PC-3 (cell line): ENCODE measurements at regions not wholly inside any gene's neighbourhood (a gene's known extent, or its start where the extent isn't known, plus 50 kb on each side); places are given as distances from the start of the nearest gene placed in this dataset.

Experiments
- ATAC-seq: fragments of 200-7000 bp; cut with Tn5 transposase; 2 replicates; pipeline ENCODE4 v1.9.1; 2020; ENCODE audit warnings: mild to moderate bottlenecking, moderate library complexity
- BruUV-seq: library from RNA; stranded (reverse); fragments of 400-500 nt; replicated peaks from 2 replicates; lab custom pipeline; 2021; lab: Mats Ljungman, UMichigan
- CTCF ChIA-PET: fragments of 300-600 bp; sonication (Branson Sonifier 250); formaldehyde crosslinking; loops from one replicate; lab custom pipeline; 2022; ENCODE audit warnings: antibody characterized with exemption; lab: Charles Lee
- POLR2A ChIA-PET: fragments of 300-600 bp; sonication (Branson Sonifier 250); formaldehyde crosslinking; loops from one replicate; lab custom pipeline; 2022; ENCODE audit warnings: antibody characterized with exemption; ENCODE audit not compliant: unreplicated experiment; lab: Charles Lee
- DNase-seq: peaks from one replicate; pipeline ENCODE4 v3.0.0-alpha.2; 2015
- H2AFZ ChIP-seq: fragments of 300-600 bp; sonication (generic); 2 replicates; pipeline ENCODE4 v1.6.0; 2016; ENCODE audit warnings: antibody characterized with exemption, low read length
- H3F3A ChIP-seq: fragments of 300-600 bp; sonication (generic); one replicate; pipeline ENCODE4 v1.6.0; 2017; ENCODE audit warnings: antibody characterized with exemption, low read length, control low read depth, mild to moderate bottlenecking; ENCODE audit not compliant: unreplicated experiment
- H3K27ac ChIP-seq: fragments of 300-600 bp; sonication (generic); 2 replicates; pipeline ENCODE4 v1.5.1; 2016; ENCODE audit warnings: mild to moderate bottlenecking, low read length
- H3K27me3 ChIP-seq: fragments of 300-600 bp; sonication (generic); 2 replicates; pipeline ENCODE4 v1.6.1; 2016; ENCODE audit warnings: low read length, mixed read lengths
- H3K36me3 ChIP-seq: fragments of 300-600 bp; sonication (generic); 2 replicates; pipeline ENCODE4 v1.6.1; 2016; ENCODE audit warnings: low read depth, mixed run types, low read length, mixed read lengths
- H3K4me1 ChIP-seq: fragments of 300-600 bp; sonication (generic); 2 replicates; pipeline ENCODE4 v1.5.1; 2016; ENCODE audit warnings: low read length; ENCODE audit not compliant: insufficient read depth
- H3K4me2 ChIP-seq: fragments of 300-600 bp; sonication (generic); 2 replicates; pipeline ENCODE4 v1.6.0; 2016; ENCODE audit warnings: low read length
- H3K4me3 ChIP-seq: fragments of 300-600 bp; sonication (generic); 2 replicates; pipeline ENCODE4 v1.5.1; 2016; ENCODE audit warnings: mild to moderate bottlenecking, low read length, mixed read lengths
- H3K79me2 ChIP-seq: fragments of 300-600 bp; sonication (generic); 2 replicates; pipeline ENCODE4 v1.6.1; 2017; ENCODE audit warnings: low read length, mixed read lengths
- H3K9ac ChIP-seq: fragments of 300-600 bp; sonication (generic); 2 replicates; pipeline ENCODE4 v1.6.0; 2016; ENCODE audit warnings: mild to moderate bottlenecking, low read length
- H3K9me2 ChIP-seq: fragments of 300-600 bp; sonication (generic); replicated peaks from 2 replicates; pipeline ENCODE4 v1.6.1; 2016; ENCODE audit warnings: mixed run types, low read length, mixed read lengths
- H3K9me3 ChIP-seq: fragments of 300-600 bp; sonication (generic); 2 replicates; pipeline ENCODE4 v1.6.1; 2016; ENCODE audit warnings: low read length, mixed read lengths
- H4K20me1 ChIP-seq: fragments of 300-600 bp; sonication (generic); 2 replicates; pipeline ENCODE4 v1.6.1; 2016; ENCODE audit warnings: low read length, mixed read lengths
- EZH2 ChIP-seq: fragments of 300-600 bp; sonication (generic); IDR thresholded peaks from one replicate; pipeline ENCODE4 v1.6.1; 2017; ENCODE audit warnings: antibody characterized with exemption, mild to moderate bottlenecking, low read length; ENCODE audit not compliant: unreplicated experiment
- EZH2phosphoT487 ChIP-seq: fragments of 300-600 bp; sonication (generic); IDR thresholded peaks from 2 replicates; pipeline ENCODE4 v1.6.1; 2018; ENCODE audit warnings: mild to moderate bottlenecking, antibody characterized with exemption, low read length, borderline replicate concordance
- intact Hi-C: fragments of 100-400 bp; cut with micrococcal nuclease; formaldehyde crosslinking; loops from 2 replicates; pipeline ENCODE4 v1.9.0; 2023
- TF ChIP-seq, protein P1 (sequence below): fragments of 300-600 bp; sonication (generic); conservative IDR thresholded peaks from 2 replicates; pipeline ENCODE4 v1.5.1; 2017; ENCODE audit warnings: antibody characterized with exemption, low read depth, mild to moderate bottlenecking, low read length

DNA sequence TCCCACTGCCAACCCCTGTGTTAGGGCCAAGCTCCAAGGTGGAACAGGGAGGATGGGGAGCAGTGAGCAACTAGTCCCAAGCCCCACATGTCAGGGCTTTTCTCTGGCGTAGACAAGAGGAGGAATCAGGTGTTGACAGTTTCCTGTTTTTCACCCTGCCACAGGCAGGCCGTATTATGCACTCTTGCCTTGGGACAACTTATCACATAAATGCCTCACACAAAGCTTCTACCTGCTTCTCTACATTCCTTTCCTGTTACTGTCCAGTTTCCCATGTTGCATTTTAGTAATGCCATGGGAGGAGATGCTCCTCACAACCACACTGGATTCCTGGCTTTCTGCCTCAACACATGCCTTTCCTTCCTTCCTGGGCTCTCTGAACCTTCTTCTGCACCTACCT, 381.2 kb upstream of the ATP11B start:
- no peaks in the 10 kb centered on the region for H3K9me3 ChIP-seq
- no peaks in the 10 kb centered on the region for H3K36me3 ChIP-seq
- no peaks in the 10 kb centered on the region for H3F3A ChIP-seq
- H3K4me1 ChIP-seq: peaks cover 13% of the 10 kb centered on the region
- peak overlapping the region; percentile 67 for H2AFZ ChIP-seq
- peak; percentile 90 for DNase-seq
- CTCF ChIA-PET: interaction anchor here (0.5 kb wide), 1 partner anchor 174 kb away, joined by 3 read pairs; no protein-coding TSS in a partner anchor
- peak; percentile 89 for ATAC-seq
- H3K4me3 ChIP-seq: no peak overlapping the region
- H3K27me3 ChIP-seq: no peaks in the 10 kb centered on the region
- no peak for TF ChIP-seq EZH2phosphoT487
- no peak for TF ChIP-seq EZH2
- TF ChIP-seq, protein P1, sequence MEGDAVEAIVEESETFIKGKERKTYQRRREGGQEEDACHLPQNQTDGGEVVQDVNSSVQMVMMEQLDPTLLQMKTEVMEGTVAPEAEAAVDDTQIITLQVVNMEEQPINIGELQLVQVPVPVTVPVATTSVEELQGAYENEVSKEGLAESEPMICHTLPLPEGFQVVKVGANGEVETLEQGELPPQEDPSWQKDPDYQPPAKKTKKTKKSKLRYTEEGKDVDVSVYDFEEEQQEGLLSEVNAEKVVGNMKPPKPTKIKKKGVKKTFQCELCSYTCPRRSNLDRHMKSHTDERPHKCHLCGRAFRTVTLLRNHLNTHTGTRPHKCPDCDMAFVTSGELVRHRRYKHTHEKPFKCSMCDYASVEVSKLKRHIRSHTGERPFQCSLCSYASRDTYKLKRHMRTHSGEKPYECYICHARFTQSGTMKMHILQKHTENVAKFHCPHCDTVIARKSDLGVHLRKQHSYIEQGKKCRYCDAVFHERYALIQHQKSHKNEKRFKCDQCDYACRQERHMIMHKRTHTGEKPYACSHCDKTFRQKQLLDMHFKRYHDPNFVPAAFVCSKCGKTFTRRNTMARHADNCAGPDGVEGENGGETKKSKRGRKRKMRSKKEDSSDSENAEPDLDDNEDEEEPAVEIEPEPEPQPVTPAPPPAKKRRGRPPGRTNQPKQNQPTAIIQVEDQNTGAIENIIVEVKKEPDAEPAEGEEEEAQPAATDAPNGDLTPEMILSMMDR: no peak
- BruUV-seq: no TSS peak
- H3K9ac ChIP-seq: no peak overlapping the region
- H4K20me1 ChIP-seq: no peaks in the 10 kb centered on the region
- H3K4me2 ChIP-seq: peak overlapping the region; percentile 40
- H3K27ac ChIP-seq: peak overlapping the region; percentile 22; the same call in 1 of the 2 replicates
- no peaks in the 10 kb centered on the region for H3K79me2 ChIP-seq
- no peaks in the 10 kb centered on the region for H3K9me2 ChIP-seq
- intact Hi-C loops: no loop called here
- POLR2A ChIA-PET: no interaction called here

- Histone ChIP-seq H2AFZ (no peak overlapping the region), H4K20me1 (no peaks in the 10 kb centered on the region), H3K4me2 (no peak overlapping the region), H3K79me2 (no peaks in the 10 kb centered on the region), H3K27me3 (no peaks in the 10 kb centered on the region), H3K4me3 (no peak overlapping the region), H3K36me3 (no peaks in the 10 kb centered on the region), H3K9me3 (no peaks in the 10 kb centered on the region), H3F3A (no peaks in the 10 kb centered on the region), H3K4me1 (peaks cover 13% of the 10 kb centered on the region), H3K27ac (no peak overlapping the region), H3K9ac (no peak overlapping the region), H3K9me2 (no peaks in the 10 kb centered on the region)
- intact Hi-C loops: no loop called here
- DNase-seq: no peak
- CTCF ChIA-PET: no interaction called here
- no peak for ATAC-seq
- POLR2A ChIA-PET: no interaction called here
- BruUV-seq: no TSS peak
- TF ChIP-seq EZH2 (no peak), EZH2phosphoT487 (no peak)
- TF ChIP-seq, protein P1: no peak
These were observed 380.2 kb upstream of the ATP11B start for GRCh38 chr3:182413061-182413460.

GRCh38 chr3:182413682-182414081, 379.6 kb upstream of the ATP11B start:
- H3K4me3 ChIP-seq: no peak overlapping the region
- no peak overlapping the region for H2AFZ ChIP-seq
- no peaks in the 10 kb centered on the region for H3K79me2 ChIP-seq
- intact Hi-C loops: no loop called here
- H3F3A ChIP-seq: no peaks in the 10 kb centered on the region
- ATAC-seq (no peak), DNase-seq (no peak)
- H3K4me1 ChIP-seq: peaks cover 13% of the 10 kb centered on the region
- CTCF ChIA-PET: no interaction called here
- H3K9me3 ChIP-seq: no peaks in the 10 kb centered on the region
- TF ChIP-seq EZH2phosphoT487 (no peak), EZH2 (no peak)
- TF ChIP-seq, protein P1: no peak
- H3K9ac ChIP-seq: no peak overlapping the region
- H3K36me3 ChIP-seq: no peaks in the 10 kb centered on the region
- H3K27me3 ChIP-seq: no peaks in the 10 kb centered on the region
- H3K9me2 ChIP-seq: no peaks in the 10 kb centered on the region
- H3K27ac ChIP-seq: no peak overlapping the region
- no peaks in the 10 kb centered on the region for H4K20me1 ChIP-seq
- POLR2A ChIA-PET: no interaction called here
- no TSS peak for BruUV-seq
- H3K4me2 ChIP-seq: no peak overlapping the region
